ENCODE measurements at regions not wholly inside any gene's neighbourhood (a gene's known extent, or its start where the extent isn't known, plus 50 kb on each side); places are given as distances from the start of the nearest gene placed in this dataset.
A peak's percentile ranks its signal among the peaks of the same experiment; 100 is the strongest.
"Not testable (repeated sequence)": the region's sequence is repeated elsewhere in the genome, so short reads cannot be mapped to it uniquely, and the experiment has no call there.

GRCh38 chr18:10127729-10128128 lies 213.9 kb downstream of the VAPA start:
- no peak for DNase-seq (ENCODE audit: low spot score)
- no peak overlapping the region for H3K4me3 ChIP-seq
- TF ChIP-seq CTCF (IDR thresholded peaks at IDR 0.05), result no peak
- no peak overlapping the region for H3K27ac ChIP-seq

GRCh38 chr18:10128921-10129501 lies 215.2 kb downstream of the VAPA start:
- no peak overlapping the region for H3K4me3 ChIP-seq
- no peak for TF ChIP-seq CTCF (IDR thresholded peaks at IDR 0.05)
- DNase-seq (ENCODE audit: low spot score), result no peak
- no peak overlapping the region for H3K27ac ChIP-seq

GRCh38 chr18:10130606-10131005 lies 216.8 kb downstream of the VAPA start:
- no peak for TF ChIP-seq CTCF (IDR thresholded peaks at IDR 0.05)
- H3K4me3 ChIP-seq, result no peak overlapping the region
- no peak overlapping the region for H3K27ac ChIP-seq
- no peak for DNase-seq (ENCODE audit: low spot score)

- H3K4me3 ChIP-seq, result no peak overlapping the region
- no peak overlapping the region for H3K27ac ChIP-seq
- TF ChIP-seq CTCF (IDR thresholded peaks at IDR 0.05), result no peak
- no peak for DNase-seq (ENCODE audit: low spot score)
These were observed 217.3 kb downstream of the VAPA start for GRCh38 chr18:10131081-10131459.

GRCh38 chr18:10131460-10132395 lies 217.9 kb downstream of the VAPA start:
- Histone ChIP-seq H3K27ac (no peak overlapping the region), H3K4me3 (peak overlapping the region; percentile 69)
- TF ChIP-seq CTCF (IDR thresholded peaks at IDR 0.05), result no peak
- no peak for DNase-seq (ENCODE audit: low spot score)

GRCh38 chr18:10133516-10133915 lies 219.7 kb downstream of the VAPA start:
- Histone ChIP-seq H3K4me3 (no peak overlapping the region), H3K27ac (no peak overlapping the region)
- DNase-seq (ENCODE audit: low spot score), result no peak
- TF ChIP-seq CTCF (IDR thresholded peaks at IDR 0.05), result no peak

GRCh38 chr18:10134204-10134603 lies 220.4 kb downstream of the VAPA start:
- no peak overlapping the region for H3K4me3 ChIP-seq
- no peak for TF ChIP-seq CTCF (IDR thresholded peaks at IDR 0.05)
- H3K27ac ChIP-seq, result no peak overlapping the region
- no peak for DNase-seq (ENCODE audit: low spot score)

- not testable (repeated sequence) for H3K4me3 ChIP-seq; H3K27ac ChIP-seq; DNase-seq (ENCODE audit: low spot score)
These were observed 220.9 kb downstream of the VAPA start for GRCh38 chr18:10134749-10135148.
